Inferior parietal cortex (tissue), 1 donor: ENCODE measurements at regions not wholly inside any gene's neighbourhood (a gene's known extent, or its start where the extent isn't known, plus 50 kb on each side); places are given as distances from the start of the nearest gene placed in this dataset.

Experiments used
- DNase-seq: peaks from one replicate; pipeline ENCODE4 v3.0.0-alpha.2; 2016; ENCODE audit errors: extremely low spot score

GRCh38 chr9:115209601-115210306, 91.8 kb upstream of the TNC start:
- no peak for DNase-seq

GRCh38 chr9:115210699-115211098, 92.7 kb upstream of the TNC start:
- DNase-seq: no peak

GRCh38 chr9:115211413-115212124, 93.6 kb upstream of the TNC start:
- DNase-seq: no peak

DNA sequence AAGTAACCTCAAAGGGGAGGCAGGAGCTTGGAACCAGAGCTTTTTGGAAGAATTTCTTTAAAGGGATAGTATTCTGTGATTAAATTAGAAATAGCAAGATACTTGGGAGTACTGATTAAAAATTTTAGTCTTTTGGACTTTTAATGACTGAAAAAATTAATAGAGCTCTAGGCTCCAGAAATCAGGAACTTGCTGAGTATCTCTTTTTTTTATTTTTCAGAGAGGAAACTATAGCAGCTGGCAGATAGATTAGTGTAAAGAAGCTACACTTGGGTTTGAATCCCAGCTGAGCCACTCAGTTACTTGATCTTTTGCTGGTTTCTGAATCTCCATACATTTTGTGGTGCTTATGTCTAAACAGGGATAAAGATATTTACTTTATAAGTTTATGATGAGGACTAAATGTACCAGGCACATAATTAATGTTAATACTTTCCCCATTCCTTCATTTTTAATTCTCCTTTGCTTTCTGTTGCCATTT, 94.2 kb upstream of the TNC start:
- no peak for DNase-seq

- no peak for DNase-seq
These were observed 94.9 kb upstream of the TNC start for GRCh38 chr9:115212832-115213231.

- peak; percentile 49 for DNase-seq
These were observed 95.9 kb upstream of the TNC start for GRCh38 chr9:115213818-115214334.

DNA sequence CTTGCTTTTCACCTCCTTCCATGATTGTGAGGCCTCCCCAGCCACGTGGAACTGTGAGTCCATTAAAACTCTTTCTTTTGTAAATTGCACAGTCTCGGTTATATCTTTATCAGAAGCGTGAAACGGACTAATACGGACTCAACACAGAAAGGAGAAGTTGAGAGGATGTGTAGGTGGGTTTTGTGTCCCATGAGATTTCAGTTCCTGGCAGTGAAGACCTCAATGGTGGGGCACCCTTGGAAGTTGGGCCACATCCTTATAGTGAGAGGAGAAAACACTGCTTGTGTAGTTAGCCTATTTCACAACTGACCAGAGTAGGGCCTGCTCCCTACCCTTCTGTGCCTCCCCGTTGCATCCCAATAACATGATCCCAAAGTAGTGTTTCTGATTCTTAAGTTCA, 98.9 kb upstream of the TNC start:
- no peak for DNase-seq

- DNase-seq: no peak
These were observed 102.5 kb upstream of the TNC start for GRCh38 chr9:115220319-115221005.

DNA sequence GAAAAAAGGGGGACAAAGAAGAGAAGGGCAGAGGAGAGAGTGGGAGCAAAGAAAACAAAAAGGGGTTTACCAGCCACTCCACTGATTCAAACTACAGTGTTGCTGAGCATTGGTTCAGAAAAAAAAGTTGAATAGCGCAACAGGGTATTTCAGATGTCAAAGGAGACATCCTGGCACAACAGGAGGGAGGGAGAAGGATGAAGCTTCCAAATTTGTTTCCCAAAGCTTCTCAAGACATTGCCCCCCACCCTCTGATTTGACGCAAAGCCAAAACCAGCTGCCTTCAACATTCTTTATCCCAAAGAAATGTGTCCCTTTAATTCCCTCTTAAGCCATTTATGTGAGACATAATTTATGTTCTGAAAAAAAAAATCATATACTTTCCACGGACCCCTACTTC, 105.5 kb upstream of the TNC start:
- no peak for DNase-seq

- DNase-seq: peak; percentile 33
These were observed 107.6 kb upstream of the TNC start for GRCh38 chr9:115225459-115226116.

GRCh38 chr9:115226152-115226551, 108.2 kb upstream of the TNC start:
- DNase-seq: no peak

- DNase-seq: no peak
These were observed 111.5 kb upstream of the TNC start for GRCh38 chr9:115229496-115229895.

DNA sequence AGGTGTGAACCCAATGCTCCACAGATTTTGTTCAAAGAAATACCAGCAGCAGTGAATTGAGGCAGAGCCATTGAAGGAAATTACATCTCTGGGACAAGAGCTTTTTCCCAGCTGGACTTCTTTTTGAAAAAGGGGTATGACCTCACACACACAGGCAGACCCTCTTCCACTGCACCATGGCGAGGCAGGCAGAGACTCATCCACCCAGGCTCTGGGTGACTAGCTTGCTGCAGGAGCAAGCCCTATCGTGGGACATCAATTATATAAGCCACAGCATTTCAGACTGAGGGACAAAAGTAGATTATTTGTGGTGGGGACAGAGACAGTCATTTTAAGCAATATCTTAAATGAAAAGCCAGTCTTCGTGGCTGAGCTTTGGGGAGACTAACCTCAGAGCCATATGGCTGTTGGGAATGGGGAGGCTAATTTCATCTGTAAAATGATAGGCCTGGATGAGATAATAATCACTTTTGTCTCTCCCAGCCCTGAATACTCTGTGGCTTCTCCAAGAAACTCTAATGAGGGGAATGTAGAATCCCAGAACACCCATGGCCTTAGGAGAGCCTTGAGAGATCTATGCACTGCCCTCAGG, 113.1 kb upstream of the TNC start:
- DNase-seq: no peak

DNA sequence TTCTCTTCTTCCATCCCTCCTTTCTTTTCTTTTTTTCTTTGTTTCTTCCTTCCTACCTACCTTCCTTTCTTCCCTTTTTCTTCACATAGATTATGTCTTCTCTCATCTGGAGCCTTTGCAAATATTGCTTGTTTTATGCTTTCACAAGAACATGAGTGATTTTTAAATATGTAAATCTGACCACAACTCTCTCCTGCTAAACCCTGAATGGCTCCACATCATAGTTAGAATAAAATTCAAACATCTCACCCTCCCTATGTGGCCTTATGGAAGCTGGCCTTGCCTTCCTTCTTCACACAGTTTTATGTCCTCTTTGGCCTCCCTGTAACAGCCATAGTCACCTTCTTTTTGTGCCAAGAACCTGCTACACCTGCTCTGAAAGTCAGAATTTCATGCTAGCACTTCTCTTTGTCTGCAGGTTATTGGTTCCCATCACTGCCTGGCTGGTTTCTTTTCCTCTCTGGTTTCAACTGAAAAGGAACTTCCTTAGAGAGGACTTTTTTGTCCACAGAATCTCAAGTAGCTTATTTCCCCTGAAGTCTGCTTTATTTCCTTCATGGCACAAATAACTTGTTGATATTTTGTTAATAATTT, 114.3 kb upstream of the TNC start:
- DNase-seq: no peak

DNA sequence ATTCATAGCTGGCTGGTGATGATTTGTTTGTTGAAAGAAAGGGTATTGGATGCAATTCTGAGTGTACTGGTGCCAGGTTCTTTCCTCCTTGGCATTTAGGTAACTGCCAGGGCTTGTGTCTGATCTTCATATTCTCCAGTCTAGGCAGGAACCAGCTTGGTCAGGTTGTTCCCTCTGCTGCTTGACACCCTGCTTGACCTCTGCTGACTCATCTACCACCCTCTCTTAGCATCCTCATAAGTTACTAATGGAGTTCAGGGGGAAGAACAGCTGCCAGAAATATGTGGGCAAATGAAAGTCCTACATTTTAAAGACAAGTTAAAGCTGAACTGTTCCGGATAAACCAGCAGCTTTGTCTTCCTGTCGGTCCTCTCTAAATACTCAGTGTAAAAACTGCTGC, 116.1 kb upstream of the TNC start:
- DNase-seq: no peak

GRCh38 chr9:115235221-115235620, 117.3 kb upstream of the TNC start:
- no peak for DNase-seq

- no peak for DNase-seq
These were observed 119.5 kb upstream of the TNC start for GRCh38 chr9:115237385-115237998.

DNA sequence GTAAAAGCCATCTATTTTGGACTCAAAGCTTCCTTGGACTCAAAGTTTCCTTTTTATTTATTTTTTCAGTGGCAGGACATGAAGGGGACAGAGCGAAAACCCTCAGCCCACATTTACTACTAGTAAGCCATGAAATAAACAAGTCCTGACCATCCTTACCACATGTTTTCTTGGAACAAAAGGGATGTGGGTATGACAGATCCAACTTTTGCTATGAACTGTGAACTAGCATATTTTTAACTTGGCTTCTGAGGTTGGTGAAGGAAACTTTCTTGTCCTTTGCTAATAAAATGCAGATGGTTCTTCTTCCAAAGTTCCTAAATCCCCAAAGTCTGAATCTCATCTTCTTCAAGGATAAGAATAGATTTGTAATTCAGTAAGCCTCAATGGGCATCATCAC, 122.7 kb upstream of the TNC start:
- no peak for DNase-seq

- no peak for DNase-seq
These were observed 123.7 kb upstream of the TNC start for GRCh38 chr9:115241641-115242040.

DNA sequence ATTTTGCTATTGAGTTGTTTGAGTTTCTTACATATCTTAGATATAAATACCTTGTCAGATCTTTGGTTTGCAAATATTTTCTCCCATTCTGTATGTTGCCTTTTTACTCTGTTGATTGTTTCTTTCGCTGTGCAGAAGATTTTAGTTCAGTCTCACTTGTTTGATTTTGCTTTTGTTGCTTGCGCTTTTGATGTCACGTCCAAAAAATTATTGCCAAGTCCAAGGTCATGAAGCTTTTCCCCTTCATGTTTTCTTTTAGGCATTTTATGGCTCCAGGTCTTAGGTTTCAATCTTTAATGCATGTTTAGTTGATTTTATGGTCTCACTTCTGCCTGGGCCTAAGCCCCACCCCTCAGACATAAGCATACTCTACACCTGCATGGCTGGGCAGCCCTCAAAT, 131.5 kb upstream of the TNC start:
- no peak for DNase-seq

DNA sequence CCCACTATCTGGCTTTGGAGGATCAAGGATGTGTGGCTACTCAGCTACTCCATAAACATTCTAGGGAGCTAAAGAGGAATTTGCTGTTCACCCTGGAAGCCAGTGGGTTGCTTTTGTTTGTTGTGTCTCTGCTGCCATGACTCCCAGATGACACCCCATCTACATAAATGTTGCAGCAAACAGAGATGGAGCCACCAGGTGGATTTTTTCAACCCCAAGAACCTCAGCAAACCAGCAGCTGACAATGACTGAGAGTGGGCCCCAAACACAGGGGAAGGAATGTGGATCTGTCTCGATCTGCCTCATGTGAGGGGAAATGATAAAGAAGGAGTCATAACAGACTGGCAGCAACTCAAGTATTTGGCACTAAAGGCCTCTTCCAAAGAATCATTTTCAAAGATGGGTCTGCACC, 132.7 kb upstream of the TNC start:
- no peak for DNase-seq
